ENCODE measurements at regions not wholly inside any gene's neighbourhood (a gene's known extent, or its start where the extent isn't known, plus 50 kb on each side); places are given as distances from the start of the nearest gene placed in this dataset.

GRCh38 chr14:60575008-60575407 lies 66.1 kb downstream of the SIX6 start:
- DNase-seq = no peak
- intact Hi-C loops (cut with DNase I; ENCODE audit: low total_unique reads) = no loop called here
- Histone ChIP-seq H3K4me1 (no peaks in the 10 kb centered on the region), H3K36me3 (no peaks in the 10 kb centered on the region), H3K9me3 (no peaks in the 10 kb centered on the region), H3K4me3 (no peak overlapping the region), H3K27me3 (no peaks in the 10 kb centered on the region), H3K27ac (no peak overlapping the region)
- 82 to 100% methylated on average over 2 of the region's 2 CpGs for WGBS, 2 donors (ENCODE audit: low coverage in 1 of 2)
- in situ Hi-C loops (cut with MboI; ENCODE audit: low pct_ligation_motif_present in 1 of 4, low pct_unique_long_range_greater_than_20kb in 1 of 4, low sequenced_read_pairs in 3 of 4) = no loop called here
- TF ChIP-seq POLR2AphosphoS5 (IDR thresholded peaks at IDR 0.05) (no peak), CTCF (IDR thresholded peaks at IDR 0.05) (no peak), POLR2A (IDR thresholded peaks at IDR 0.05) (no peak), EP300 (IDR thresholded peaks at IDR 0.05; ENCODE audit: low read depth) (no peak)

- Histone ChIP-seq H3K27me3 (no peaks in the 10 kb centered on the region), H3K27ac (no peak overlapping the region), H3K4me1 (no peaks in the 10 kb centered on the region), H3K36me3 (no peaks in the 10 kb centered on the region), H3K9me3 (no peaks in the 10 kb centered on the region), H3K4me3 (no peak overlapping the region)
- no peak for DNase-seq
- intact Hi-C loops (cut with DNase I; ENCODE audit: low total_unique reads) = no loop called here
- in situ Hi-C loops (cut with MboI; ENCODE audit: low pct_ligation_motif_present in 1 of 4, low pct_unique_long_range_greater_than_20kb in 1 of 4, low sequenced_read_pairs in 3 of 4) = no loop called here
- 98 to 100% methylated on average over 3 of the region's 3 CpGs for WGBS, 2 donors (ENCODE audit: low coverage in 1 of 2)
- TF ChIP-seq POLR2AphosphoS5 (IDR thresholded peaks at IDR 0.05) (no peak), CTCF (IDR thresholded peaks at IDR 0.05) (no peak), POLR2A (IDR thresholded peaks at IDR 0.05) (no peak), EP300 (IDR thresholded peaks at IDR 0.05; ENCODE audit: low read depth) (no peak)
Observed at GRCh38 chr14:60585676-60586075, 63.6 kb downstream of the SIX1 start.

- DNase-seq = no peak
- 100% methylated on average over 1 of the region's 1 CpG for WGBS, 2 donors (ENCODE audit: low coverage in 1 of 2)
- intact Hi-C loops (cut with DNase I; ENCODE audit: low total_unique reads) = no loop called here
- in situ Hi-C loops (cut with MboI; ENCODE audit: low pct_ligation_motif_present in 1 of 4, low pct_unique_long_range_greater_than_20kb in 1 of 4, low sequenced_read_pairs in 3 of 4) = no loop called here
- Histone ChIP-seq H3K36me3 (no peaks in the 10 kb centered on the region), H3K4me1 (no peaks in the 10 kb centered on the region), H3K9me3 (no peaks in the 10 kb centered on the region), H3K4me3 (no peak overlapping the region), H3K27ac (no peak overlapping the region), H3K27me3 (no peaks in the 10 kb centered on the region)
- TF ChIP-seq POLR2A (IDR thresholded peaks at IDR 0.05) (no peak), POLR2AphosphoS5 (IDR thresholded peaks at IDR 0.05) (no peak), CTCF (IDR thresholded peaks at IDR 0.05) (no peak), EP300 (IDR thresholded peaks at IDR 0.05; ENCODE audit: low read depth) (no peak)
Observed at GRCh38 chr14:60589442-60589841, 59.8 kb downstream of the SIX1 start.

GRCh38 chr14:60590991-60591414 lies 58.3 kb downstream of the SIX1 start:
- H3K4me1 ChIP-seq = no peaks in the 10 kb centered on the region
- no peak overlapping the region for H3K27ac ChIP-seq
- DNase-seq = no peak
- no peaks in the 10 kb centered on the region for H3K36me3 ChIP-seq
- no peak for TF ChIP-seq CTCF (IDR thresholded peaks at IDR 0.05)
- no peak for TF ChIP-seq EP300 (IDR thresholded peaks at IDR 0.05; ENCODE audit: low read depth)
- no peak for TF ChIP-seq POLR2AphosphoS5 (IDR thresholded peaks at IDR 0.05)
- H3K9me3 ChIP-seq = no peaks in the 10 kb centered on the region
- 41% methylated on average over 1 of the region's 1 CpG; no CpG with 5 or more reads in 1 of the 2 donors for WGBS, 2 donors (ENCODE audit: low coverage in 1 of 2)
- intact Hi-C loops (cut with DNase I; ENCODE audit: low total_unique reads) (no loop called here), in situ Hi-C loops (cut with MboI; ENCODE audit: low pct_ligation_motif_present in 1 of 4, low pct_unique_long_range_greater_than_20kb in 1 of 4, low sequenced_read_pairs in 3 of 4) (no loop called here)
- H3K4me3 ChIP-seq = no peak overlapping the region
- no peaks in the 10 kb centered on the region for H3K27me3 ChIP-seq

Small RNA genes lying in the stretch of these regions (small RNA-seq; reads per million reads assigned to genes)
- 0 reads per million in 4 donors for gene AL049874.2

Data from transverse colon (tissue), 4 donors.